ENCODE measurements at regions not wholly inside any gene's neighbourhood (a gene's known extent, or its start where the extent isn't known, plus 50 kb on each side); places are given as distances from the start of the nearest gene placed in this dataset.

GRCh38 chr22:27613099-27614005, 188.2 kb downstream of the MN1 start:
- in situ Hi-C loops (cut with HindIII; ENCODE audit: low sequenced_read_pairs) = no loop called here

DNA sequence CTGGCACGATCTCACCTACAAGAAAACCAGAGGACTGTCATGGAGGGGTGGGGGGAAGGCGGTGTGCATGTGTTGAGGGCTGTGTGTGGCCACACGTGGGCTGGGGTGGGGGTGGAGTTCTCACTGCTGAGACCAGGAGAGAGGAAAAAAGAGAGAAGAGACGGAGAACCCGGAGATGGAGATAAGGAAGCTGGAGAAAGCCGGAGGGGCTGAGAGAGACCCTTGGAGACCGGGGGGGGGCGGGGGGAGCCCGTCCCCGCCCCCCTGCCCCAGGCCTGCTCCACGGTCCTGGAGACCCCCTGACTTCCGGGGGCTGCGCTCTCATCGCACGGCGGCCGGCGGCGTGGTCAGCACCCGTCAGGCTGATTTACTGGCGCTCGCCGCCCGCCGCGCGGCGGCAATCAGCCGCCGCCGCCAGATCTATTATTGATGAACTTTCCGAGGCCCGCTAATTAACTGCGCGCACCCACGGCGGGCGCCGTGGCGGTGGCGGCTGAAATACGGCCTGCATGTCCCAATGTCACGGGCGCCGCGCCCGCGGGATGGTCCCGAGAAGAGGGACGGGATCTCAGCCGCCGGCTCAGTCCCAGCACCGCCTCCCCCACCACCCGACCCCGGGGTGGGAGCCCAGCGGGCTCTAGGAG, 187.4 kb downstream of the MN1 start:
- in situ Hi-C loops (cut with HindIII; ENCODE audit: low sequenced_read_pairs) = no loop called here

GRCh38 chr22:27614650-27615007, 186.9 kb downstream of the MN1 start:
- in situ Hi-C loops (cut with HindIII; ENCODE audit: low sequenced_read_pairs) = no loop called here

DNA sequence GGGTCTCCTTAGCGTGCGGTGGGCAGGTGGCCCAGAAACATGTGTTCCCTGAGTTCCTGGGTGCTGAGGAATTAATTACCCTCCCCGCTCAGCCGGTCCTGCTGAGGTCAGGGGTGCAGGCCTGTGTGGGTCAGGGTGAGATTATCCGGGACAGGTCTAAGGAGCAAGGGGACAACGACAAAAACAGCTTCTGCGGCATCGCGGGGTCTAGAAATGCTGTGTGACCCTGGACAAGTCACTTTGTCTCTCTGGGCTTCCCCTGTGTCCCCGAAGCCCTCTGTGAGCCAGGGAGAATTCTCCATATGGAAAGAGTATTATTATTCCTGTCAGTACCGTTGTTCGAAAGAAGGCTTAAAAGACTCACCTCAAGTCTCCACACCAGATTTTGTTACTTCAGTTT, 186.1 kb downstream of the MN1 start:
- in situ Hi-C loops (cut with HindIII; ENCODE audit: low sequenced_read_pairs) = no loop called here

- in situ Hi-C loops (cut with HindIII; ENCODE audit: low sequenced_read_pairs) = no loop called here
Measured at GRCh38 chr22:27616033-27616432, 185.5 kb downstream of the MN1 start.

GRCh38 chr22:27617214-27617881, 184.2 kb downstream of the MN1 start:
- in situ Hi-C loops (cut with HindIII; ENCODE audit: low sequenced_read_pairs) = no loop called here

- in situ Hi-C loops (cut with HindIII; ENCODE audit: low sequenced_read_pairs) = no loop called here
Measured at GRCh38 chr22:27620367-27621154, 181.0 kb downstream of the MN1 start.

DNA sequence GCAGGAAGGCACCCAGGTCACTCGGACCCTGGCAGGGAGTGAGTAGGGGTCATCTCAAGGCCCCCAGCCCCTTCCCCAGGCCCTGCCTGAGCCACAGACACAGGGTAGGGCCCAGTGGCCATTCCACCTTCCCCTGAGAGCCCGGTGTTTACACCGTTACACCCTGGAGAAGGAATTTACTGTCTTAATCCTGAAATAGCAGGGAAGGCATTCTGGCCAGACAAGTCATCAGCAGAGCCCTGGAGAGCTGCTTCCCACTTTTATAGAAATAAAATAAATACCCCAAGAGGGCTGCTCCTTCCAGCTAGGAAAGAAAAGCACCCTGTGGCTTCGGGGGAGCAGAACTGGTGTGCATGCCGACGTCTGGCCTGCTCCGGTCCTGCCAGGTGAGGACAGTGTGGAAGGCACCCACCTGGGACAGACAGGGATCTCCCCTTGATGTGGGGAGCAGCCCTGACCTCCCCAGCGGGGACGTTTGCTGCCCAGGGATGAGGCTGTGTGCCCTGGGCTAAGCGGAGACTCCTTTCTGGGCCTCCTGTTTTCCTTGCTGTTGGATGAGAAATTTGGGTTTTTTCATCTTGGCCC, 180.0 kb downstream of the MN1 start:
- in situ Hi-C loops (cut with HindIII; ENCODE audit: low sequenced_read_pairs) = no loop called here

DNA sequence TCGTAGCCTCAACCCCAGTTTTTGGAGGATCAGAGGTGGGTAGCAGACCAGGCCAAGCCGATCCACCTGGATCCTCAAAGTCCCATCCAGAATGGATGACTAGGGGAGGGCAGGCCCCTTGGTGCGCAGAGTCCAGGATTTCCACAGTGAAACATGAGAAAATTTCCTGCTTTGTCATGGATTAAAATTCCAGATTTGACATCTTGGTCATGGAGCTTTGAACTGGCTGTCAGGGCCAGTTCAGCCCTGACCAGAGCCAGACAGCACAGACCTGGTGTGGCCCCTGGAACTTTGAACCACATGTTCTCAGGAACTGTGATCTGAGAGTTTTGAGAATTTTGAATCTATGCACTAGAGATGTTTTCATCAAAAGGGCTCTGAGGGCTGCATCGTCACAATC, 177.5 kb downstream of the MN1 start:
- in situ Hi-C loops (cut with HindIII; ENCODE audit: low sequenced_read_pairs) = no loop called here

DNA sequence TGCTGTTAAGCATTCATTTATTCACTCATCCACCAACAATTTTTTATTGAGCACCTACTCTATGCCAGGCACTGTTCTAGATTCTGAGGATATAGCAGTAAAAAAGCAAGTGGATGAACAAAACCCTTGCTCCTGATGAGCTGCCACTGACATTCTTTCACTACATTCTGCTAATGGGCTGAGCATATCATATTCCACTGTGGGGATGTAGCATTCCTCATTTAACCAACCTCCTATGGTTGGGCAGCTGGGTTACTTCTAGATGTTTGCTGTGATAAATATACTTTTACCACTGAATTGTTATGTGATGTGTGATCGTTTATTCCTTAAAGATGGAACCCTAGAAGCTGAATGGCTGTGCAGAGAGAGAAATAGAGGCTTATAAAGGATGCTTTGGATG, 176.9 kb downstream of the MN1 start:
- in situ Hi-C loops (cut with HindIII; ENCODE audit: low sequenced_read_pairs) = no loop called here

DNA sequence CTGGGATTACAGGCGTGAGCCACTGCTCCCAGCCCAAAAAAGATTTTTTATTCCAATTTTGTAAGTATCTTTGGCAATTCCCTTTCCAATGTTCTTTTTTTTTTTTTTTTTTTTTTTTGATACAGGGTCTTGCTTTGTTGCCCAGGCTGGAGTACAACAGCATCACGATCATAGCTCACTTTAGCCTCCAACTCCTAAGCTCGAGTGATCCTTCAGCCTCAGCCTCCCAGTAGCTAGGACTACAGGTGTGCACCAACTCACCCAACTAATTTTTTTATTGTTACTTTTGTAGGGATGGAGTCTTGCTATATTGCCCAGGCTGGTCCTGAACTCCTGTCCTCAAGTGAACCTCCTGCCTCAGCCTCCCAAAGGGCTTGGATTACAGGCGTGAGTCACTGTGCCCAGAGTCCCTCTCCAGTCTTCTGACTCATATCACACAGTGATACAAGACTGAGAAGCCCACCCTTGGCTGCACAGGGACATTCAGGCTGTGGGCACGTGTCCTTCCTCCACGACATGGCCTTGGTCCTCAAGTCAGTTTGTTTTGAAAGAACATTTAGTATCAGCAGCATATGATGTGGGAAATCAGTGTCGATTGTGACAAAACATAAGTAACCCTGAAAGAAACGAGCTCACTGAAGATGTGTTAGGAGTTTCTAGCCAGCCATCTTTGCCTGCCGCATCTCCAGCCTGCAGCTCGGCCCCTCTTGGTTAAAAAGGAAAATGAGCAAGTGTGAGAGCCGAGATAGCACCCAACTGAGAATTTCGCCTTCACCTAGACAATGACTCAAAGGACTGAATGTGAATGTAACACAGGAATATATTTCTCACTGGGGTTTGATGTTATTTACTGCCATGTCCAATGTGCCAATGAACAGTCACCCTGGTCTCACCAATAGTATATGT, 175.5 kb downstream of the MN1 start:
- in situ Hi-C loops (cut with HindIII; ENCODE audit: low sequenced_read_pairs) = no loop called here

DNA sequence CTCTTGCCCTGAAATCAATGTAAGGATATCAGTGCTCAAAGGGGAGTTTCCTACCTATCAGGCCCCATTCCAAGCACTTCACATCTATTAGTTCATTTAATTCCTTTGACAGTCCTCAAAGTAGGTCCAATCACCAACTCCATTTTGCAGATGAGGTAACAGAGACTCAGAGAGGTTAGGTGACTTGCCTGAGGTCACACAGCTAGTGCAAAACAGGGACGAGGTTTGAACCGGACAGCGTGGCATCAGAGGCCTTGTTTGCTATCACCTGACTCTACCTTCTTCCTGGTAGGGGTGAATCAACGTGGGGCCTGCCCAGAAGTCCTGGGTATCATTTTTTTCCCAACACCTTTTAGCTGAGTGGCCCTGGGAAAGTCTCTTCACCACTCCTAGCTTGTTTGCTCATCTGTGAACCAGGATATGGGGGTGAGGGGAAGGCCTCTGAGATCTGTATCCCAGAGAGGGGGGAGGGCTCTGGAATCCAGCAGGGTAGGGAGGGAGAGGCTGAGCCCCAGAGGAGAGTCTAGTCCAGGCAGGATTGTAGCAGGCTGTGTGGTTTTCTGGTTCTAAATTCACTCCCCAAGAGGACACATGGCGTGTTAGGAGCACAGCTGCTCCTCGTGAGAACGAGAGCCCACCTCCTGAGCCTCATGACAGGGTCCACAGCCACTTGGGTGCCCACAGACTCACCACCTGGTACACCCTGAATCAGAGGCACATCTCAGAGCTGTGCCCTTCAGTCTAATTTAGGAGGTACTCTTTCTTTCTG, 174.7 kb downstream of the MN1 start:
- in situ Hi-C loops (cut with HindIII; ENCODE audit: low sequenced_read_pairs) = no loop called here

GRCh38 chr22:27627444-27627833, 174.1 kb downstream of the MN1 start:
- in situ Hi-C loops (cut with HindIII; ENCODE audit: low sequenced_read_pairs) = no loop called here

DNA sequence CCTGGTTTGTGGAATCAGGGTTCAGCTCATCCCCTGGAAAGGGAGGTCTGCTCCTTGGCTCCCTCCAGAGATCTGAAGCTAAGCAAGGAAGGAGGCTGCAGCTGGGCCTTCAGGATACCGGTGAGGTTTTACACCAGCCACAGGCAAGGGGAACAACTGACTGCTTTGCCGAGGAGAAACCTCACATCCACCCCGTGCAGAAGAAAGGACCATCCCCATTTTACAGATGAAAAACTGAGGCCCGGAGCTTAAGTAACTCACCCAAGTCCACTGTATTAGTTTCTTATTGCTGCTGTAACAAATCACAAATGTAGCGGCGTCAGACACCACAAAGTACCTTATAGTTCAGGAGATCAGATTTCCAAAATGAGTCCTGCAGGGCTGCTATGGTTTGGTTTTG, 173.7 kb downstream of the MN1 start:
- in situ Hi-C loops (cut with HindIII; ENCODE audit: low sequenced_read_pairs) = no loop called here

DNA sequence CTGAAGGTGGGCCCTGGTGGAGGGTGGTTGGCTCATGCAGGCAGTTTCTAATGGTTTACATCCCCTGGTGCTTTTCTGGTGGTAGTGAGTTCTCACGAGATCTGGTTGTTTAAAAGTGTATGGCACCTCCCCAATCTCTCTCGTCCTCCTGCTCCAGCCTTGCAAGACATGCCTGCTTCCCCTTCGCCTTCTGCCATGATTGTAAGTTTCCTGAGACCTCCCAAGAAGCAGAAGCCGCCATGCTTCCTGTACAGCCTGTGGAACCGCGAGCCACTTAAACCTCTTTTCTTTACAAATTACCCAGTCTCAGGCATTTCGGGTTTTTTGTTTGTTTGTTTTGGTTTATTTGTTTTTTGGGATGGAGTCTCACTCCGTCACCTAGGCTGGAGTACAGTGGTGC, 173.2 kb downstream of the MN1 start:
- in situ Hi-C loops (cut with HindIII; ENCODE audit: low sequenced_read_pairs) = no loop called here

DNA sequence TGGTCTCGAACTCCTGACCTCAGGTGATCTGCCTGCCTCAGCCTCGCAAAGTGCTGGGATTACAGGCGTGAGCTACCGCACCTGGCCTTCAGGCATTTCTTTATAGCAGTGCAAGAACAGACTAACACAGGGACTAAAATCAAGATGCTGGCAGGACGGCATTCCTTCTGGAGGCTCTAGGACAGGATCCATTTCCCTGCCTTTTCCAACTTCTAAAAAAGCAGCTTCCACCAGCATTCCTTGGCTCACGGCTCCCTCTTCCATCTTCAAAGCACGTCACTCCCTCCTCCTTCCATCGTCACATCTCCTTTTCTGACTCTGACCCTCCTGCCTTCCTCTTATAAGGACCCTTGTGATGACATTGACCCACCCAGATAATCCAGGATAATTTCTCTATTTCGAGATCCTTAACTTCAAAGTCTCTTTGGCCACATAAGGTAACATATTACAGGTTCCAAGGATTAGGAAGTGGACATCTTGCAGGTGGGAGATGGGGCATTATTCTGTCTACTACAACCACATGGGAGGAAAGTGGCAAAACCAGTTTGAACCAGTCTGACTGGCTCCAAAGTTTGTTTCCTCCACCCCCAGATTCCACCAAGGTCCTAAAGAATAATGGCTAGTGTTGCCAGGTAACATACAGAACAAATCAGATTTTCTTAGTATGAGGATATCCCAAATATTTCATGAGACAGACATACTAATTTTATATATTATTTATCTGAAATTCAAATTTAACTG, 172.5 kb downstream of the MN1 start:
- in situ Hi-C loops (cut with HindIII; ENCODE audit: low sequenced_read_pairs) = no loop called here

DNA sequence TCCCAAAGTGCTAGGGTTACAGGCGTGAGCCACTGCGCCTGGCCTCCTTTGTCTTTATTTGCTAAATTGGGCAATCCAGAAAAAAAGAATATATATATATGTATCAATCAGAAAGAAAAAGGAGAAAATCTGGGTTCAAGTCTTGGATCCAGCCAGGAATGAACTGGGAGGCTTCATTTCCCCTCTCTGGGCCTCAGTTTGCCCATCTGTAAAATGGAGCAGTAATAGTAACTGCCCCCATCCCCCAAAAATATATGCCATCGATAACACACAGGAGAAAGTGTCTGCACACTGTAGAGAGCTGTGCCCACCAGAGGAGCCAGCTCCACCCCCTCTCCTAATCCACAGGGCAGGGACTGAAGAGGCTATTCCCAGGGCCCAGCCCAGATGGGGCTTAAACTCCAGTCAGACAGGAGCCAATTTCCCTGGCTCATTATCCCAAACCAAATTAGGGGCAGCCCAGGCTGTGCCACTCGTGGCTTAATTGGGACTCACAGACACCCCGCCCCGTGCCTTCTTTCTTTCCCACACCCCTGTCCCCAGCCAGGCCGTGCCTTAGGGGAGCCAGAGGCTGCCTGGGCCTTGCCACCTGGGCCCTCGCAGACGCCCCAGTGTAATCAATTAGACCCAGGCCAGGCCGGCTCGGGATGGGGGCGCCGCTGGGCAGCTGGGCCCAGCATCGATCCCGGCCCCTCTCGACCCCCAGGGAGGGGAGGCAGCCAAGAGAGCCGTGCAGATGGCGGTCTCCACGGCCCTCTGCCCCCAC, 171.5 kb downstream of the MN1 start:
- in situ Hi-C loops (cut with HindIII; ENCODE audit: low sequenced_read_pairs) = no loop called here

DNA sequence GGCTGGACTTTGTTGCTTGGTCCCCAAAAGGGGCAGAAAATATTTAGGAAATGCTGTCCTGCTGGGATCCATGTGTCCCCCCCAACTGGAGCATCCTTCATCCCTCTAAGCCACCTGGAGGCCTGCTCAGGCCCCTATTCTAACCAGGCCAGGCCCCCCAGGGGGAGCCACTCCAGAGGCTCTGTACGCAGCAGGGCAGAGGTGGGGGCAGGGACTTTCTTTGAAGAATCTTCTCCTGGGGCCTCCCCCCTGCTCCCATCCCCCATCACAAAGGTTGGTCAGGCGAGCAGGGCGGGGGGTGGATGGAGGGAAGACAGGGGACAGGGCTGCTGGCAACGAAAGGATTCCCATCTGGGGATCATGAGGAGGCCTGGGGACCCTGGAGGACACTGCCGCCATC, 170.8 kb downstream of the MN1 start:
- in situ Hi-C loops (cut with HindIII; ENCODE audit: low sequenced_read_pairs) = no loop called here
